HUES6 (cell line): ENCODE measurements at regions not wholly inside any gene's neighbourhood (a gene's known extent, or its start where the extent isn't known, plus 50 kb on each side); places are given as distances from the start of the nearest gene placed in this dataset.

Experiments used
- H3K27ac ChIP-seq: 2 replicates; pipeline ENCODE4 v1.7.0; 2013; ENCODE audit warnings: low read depth, mild to moderate bottlenecking, low read length, inconsistent platforms
- H3K27me3 ChIP-seq: 2 replicates; pipeline ENCODE4 v1.6.1; 2013; ENCODE audit warnings: low read length; ENCODE audit not compliant: control insufficient read depth, insufficient read depth
- H3K36me3 ChIP-seq: 2 replicates; pipeline ENCODE4 v1.6.1; 2013; ENCODE audit warnings: low read length; ENCODE audit not compliant: control insufficient read depth, insufficient read depth
- H3K4me1 ChIP-seq: 2 replicates; pipeline ENCODE4 v1.6.1; 2013; ENCODE audit warnings: low read length; ENCODE audit not compliant: control insufficient read depth, insufficient read depth
- H3K4me3 ChIP-seq: 2 replicates; pipeline ENCODE4 v1.5.1; 2013; ENCODE audit warnings: low read depth, low read length
- H3K9ac ChIP-seq: one replicate; pipeline ENCODE4 v1.6.1; 2013; ENCODE audit warnings: mild to moderate bottlenecking, low read length
- H3K9me3 ChIP-seq: 2 replicates; pipeline ENCODE4 v1.6.1; 2013; ENCODE audit warnings: low read depth, low read length; ENCODE audit not compliant: control insufficient read depth, insufficient read depth

DNA sequence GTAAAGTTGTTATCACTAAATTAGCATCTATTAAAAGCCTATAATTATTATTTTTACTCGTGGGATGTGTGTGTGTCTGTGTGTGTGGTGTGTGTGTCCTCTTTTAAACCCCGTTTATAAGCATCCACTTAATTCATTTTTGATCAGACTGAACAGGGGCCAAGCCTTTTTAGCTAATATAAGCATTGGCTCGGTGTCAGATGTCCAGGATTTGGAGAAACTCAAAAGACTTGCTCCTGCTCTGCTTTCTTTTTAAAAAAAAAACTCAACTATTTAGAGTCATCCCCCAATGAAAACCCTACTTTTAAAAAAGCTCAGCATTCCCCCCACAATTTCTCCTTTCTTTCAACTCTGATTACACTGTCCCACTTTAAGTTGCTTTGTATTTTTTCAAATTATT, 459.3 kb upstream of the MAF start:
- H3K36me3 ChIP-seq = no peaks in the 10 kb centered on the region
- no peaks in the 10 kb centered on the region for H3K9me3 ChIP-seq
- 0 out of 2 replicates have a peak, but pooled peaks cover 8% of the 10 kb centered on the region for H3K4me1 ChIP-seq
- no peaks in the 10 kb centered on the region for H3K27me3 ChIP-seq
- no peak overlapping the region for H3K27ac ChIP-seq
- H3K9ac ChIP-seq = no peak overlapping the region
- no peak overlapping the region for H3K4me3 ChIP-seq

GRCh38 chr16:80058214-80058613, 457.7 kb upstream of the MAF start:
- Histone ChIP-seq H3K36me3 (no peaks in the 10 kb centered on the region), H3K27ac (no peak overlapping the region), H3K27me3 (no peaks in the 10 kb centered on the region), H3K9ac (no peak overlapping the region), H3K9me3 (no peaks in the 10 kb centered on the region), H3K4me3 (no peak overlapping the region), H3K4me1 (0 out of 2 replicates have a peak, but pooled peaks cover 6% of the 10 kb centered on the region)

DNA sequence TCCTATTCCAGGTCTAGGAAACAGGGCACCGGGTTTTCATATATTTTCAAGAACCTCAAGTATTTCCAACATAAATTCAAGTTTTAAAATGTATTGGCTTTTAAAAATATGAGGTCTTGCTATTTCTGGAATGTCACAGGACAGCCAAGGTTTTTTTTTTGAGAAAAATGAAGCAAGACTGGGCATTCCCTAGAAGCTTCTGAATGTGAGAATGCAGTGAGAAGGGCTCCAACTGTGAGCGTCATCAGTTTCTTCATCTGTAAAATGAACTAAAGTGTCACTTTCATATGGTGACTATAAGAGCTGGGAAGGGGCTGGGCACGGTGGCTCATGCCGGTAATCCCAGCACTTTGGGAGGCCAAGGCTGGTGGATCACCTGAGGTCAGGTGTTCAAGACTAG, 455.8 kb upstream of the MAF start:
- Histone ChIP-seq H3K9ac (no peak overlapping the region), H3K9me3 (no peaks in the 10 kb centered on the region), H3K4me3 (no peak overlapping the region), H3K27me3 (no peaks in the 10 kb centered on the region), H3K36me3 (no peaks in the 10 kb centered on the region), H3K4me1 (no peaks in the 10 kb centered on the region), H3K27ac (no peak overlapping the region)

- H3K27me3 ChIP-seq = no peaks in the 10 kb centered on the region
These were observed 455.3 kb upstream of the MAF start for GRCh38 chr16:80055831-80056230.

DNA sequence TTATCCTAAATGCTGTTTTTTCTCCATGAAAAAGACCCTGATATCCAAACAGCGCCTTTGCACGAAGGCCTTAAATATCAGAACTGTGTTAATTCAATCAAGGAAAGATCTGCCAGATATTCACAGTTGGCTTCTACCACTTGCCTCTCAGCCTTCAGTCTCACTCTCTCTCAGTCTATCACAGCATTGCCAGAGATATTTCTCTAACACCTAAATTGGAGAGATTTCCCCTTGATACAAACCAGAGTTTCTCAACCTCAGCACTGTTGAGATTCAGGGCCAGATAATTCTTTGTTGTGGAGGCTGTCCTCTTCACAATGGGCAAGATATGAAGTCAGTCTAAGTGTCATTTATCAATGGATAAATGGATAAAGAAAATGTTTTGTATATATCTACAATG, 454.1 kb upstream of the MAF start:
- Histone ChIP-seq H3K27me3 (no peaks in the 10 kb centered on the region), H3K9ac (no peak overlapping the region), H3K4me1 (no peaks in the 10 kb centered on the region), H3K36me3 (no peaks in the 10 kb centered on the region), H3K4me3 (no peak overlapping the region), H3K27ac (no peak overlapping the region), H3K9me3 (no peaks in the 10 kb centered on the region)

More at GRCh38 chr16:80055831-80056230, 455.3 kb upstream of the MAF start:
- Histone ChIP-seq H3K9me3 (no peaks in the 10 kb centered on the region), H3K27ac (no peak overlapping the region), H3K9ac (no peak overlapping the region), H3K4me1 (no peaks in the 10 kb centered on the region), H3K4me3 (no peak overlapping the region), H3K36me3 (no peaks in the 10 kb centered on the region)

DNA sequence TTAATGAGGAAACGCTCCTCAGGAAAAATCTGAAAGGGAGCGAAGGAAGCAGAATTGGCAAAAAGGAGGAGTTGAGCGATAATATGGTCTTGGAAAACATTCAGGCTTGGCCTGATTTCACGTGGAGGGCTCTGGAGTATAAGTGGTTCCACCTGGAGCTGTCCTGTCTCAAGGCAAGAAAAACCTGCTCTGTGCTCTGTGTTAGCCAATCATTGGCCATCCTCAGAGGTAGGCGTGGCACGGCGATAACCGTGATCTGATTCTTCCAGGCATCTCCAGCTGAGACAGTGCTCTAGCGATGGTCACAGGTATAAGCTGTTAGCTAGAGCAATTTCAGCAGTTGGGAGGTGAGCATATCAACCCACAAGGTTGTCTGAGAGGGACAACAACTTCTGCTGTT, 450.5 kb upstream of the MAF start:
- H3K4me1 ChIP-seq = peaks cover 8% of the 10 kb centered on the region; the same call in 1 of the 2 replicates
- no peaks in the 10 kb centered on the region for H3K36me3 ChIP-seq
- H3K4me3 ChIP-seq = no peak overlapping the region
- H3K9ac ChIP-seq = no peak overlapping the region
- no peak overlapping the region for H3K27ac ChIP-seq
- H3K27me3 ChIP-seq = no peaks in the 10 kb centered on the region
- no peaks in the 10 kb centered on the region for H3K9me3 ChIP-seq

DNA sequence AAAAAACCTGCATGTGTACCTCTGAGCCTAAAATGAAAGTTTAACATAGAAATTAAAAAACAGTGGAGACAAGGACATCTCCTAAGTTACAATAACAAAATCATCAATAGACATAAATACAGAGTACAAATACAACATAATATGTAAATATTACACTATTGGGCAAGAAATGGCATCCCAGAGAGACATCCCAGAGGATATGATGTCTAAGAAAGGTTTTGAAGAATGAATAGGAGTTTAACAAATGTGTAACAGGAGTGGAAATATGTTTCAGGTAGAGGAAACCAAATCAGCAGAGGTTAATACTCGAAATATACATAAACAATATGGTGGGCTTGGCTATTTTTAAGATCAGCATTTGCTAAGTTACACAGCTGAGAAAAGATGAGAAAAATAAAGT, 447.7 kb upstream of the MAF start:
- H3K4me3 ChIP-seq = no peak overlapping the region
- no peaks in the 10 kb centered on the region for H3K9me3 ChIP-seq
- no peak overlapping the region for H3K27ac ChIP-seq
- H3K4me1 ChIP-seq = peaks cover 10% of the 10 kb centered on the region; the same call in 1 of the 2 replicates
- peaks cover 12% of the 10 kb centered on the region for H3K27me3 ChIP-seq
- H3K9ac ChIP-seq = no peak overlapping the region
- no peaks in the 10 kb centered on the region for H3K36me3 ChIP-seq

DNA sequence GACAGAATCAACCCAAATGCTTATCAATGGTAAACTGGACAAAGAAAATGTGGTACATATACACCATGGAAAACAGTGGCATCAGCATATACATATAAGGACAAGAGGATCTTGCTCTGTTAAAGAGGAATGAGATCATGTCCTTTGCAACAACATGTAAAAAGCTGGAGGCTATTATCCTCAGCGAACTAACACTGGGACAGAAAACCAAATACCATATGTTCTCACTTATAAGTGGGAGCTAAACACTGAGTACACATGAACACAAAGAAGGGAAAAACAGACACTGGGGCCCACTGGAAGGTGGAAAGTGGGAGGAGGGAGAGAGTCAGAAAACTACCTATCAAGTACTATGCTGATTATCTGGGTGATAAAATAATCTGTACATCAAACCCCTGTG, 447.3 kb upstream of the MAF start:
- no peaks in the 10 kb centered on the region for H3K36me3 ChIP-seq
- no peaks in the 10 kb centered on the region for H3K9me3 ChIP-seq
- H3K9ac ChIP-seq = no peak overlapping the region
- H3K27ac ChIP-seq = no peak overlapping the region
- H3K4me3 ChIP-seq = no peak overlapping the region
- H3K4me1 ChIP-seq = peaks cover 10% of the 10 kb centered on the region; the same call in 1 of the 2 replicates
- peaks cover 13% of the 10 kb centered on the region for H3K27me3 ChIP-seq

- H3K27me3 ChIP-seq = peaks cover 17% of the 10 kb centered on the region
- H3K9me3 ChIP-seq = no peaks in the 10 kb centered on the region
- peak overlapping the region; percentile 51 for H3K9ac ChIP-seq
- peaks cover 10% of the 10 kb centered on the region; the same call in 1 of the 2 replicates for H3K4me1 ChIP-seq
- H3K4me3 ChIP-seq = no peak overlapping the region
- H3K27ac ChIP-seq = no peak overlapping the region
- no peaks in the 10 kb centered on the region for H3K36me3 ChIP-seq
These were observed 446.3 kb upstream of the MAF start for GRCh38 chr16:80046848-80047247.

GRCh38 chr16:80046261-80046660, 445.7 kb upstream of the MAF start:
- H3K27ac ChIP-seq = no peak overlapping the region
- peaks cover 17% of the 10 kb centered on the region for H3K27me3 ChIP-seq
- no peaks in the 10 kb centered on the region for H3K9me3 ChIP-seq
- H3K9ac ChIP-seq = no peak overlapping the region
- H3K4me1 ChIP-seq = peaks cover 10% of the 10 kb centered on the region; the same call in 1 of the 2 replicates
- no peak overlapping the region for H3K4me3 ChIP-seq
- no peaks in the 10 kb centered on the region for H3K36me3 ChIP-seq

DNA sequence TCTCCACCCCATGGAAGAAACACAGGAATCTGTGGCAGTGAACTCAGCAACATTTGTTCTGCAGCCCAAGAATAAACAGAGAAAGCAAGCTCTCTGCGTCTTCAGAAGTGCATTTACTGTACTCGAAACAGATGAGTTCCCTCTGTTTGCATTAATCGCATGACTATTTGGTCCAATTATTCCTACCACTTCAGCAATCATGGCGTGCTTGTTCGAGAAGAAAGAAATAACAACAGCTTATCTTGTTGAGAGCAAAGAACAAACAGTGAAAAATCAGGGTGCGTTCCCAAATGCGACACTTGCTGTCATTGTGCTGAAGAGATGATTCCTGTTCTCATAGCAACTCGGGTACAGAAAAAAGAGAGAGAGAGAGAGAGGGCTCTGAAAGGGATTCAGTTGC, 445.3 kb upstream of the MAF start:
- Histone ChIP-seq H3K27me3 (peaks cover 17% of the 10 kb centered on the region), H3K27ac (no peak overlapping the region), H3K9ac (no peak overlapping the region), H3K4me1 (peaks cover 10% of the 10 kb centered on the region; the same call in 1 of the 2 replicates), H3K36me3 (no peaks in the 10 kb centered on the region), H3K9me3 (no peaks in the 10 kb centered on the region), H3K4me3 (no peak overlapping the region)

DNA sequence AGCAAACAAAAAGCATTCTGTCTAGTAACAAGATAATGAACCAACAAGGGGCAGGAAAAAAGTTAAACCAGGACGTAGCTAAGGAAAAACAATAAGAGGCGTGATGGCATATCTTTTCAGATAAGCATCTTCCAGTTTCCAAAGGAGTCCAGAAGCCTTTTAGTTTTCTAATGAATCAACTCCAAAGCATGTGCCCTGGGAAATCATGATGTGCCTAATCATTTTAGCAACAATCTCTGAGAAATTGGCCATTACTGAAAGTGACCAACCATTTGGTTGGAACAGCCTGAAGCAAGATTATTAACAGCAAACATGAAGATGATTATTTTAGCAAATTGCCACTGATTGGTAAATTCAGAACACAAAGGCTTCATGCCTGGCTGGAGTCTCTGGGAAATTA, 440.9 kb upstream of the MAF start:
- Histone ChIP-seq H3K4me1 (peaks cover 4% of the 10 kb centered on the region; the same call in 1 of the 2 replicates), H3K27ac (no peak overlapping the region), H3K27me3 (peaks cover 17% of the 10 kb centered on the region), H3K4me3 (no peak overlapping the region), H3K36me3 (no peaks in the 10 kb centered on the region), H3K9me3 (peaks cover 4% of the 10 kb centered on the region; the same call in 1 of the 2 replicates), H3K9ac (no peak overlapping the region)
